GM12865 (cell line): ENCODE measurements at regions not wholly inside any gene's neighbourhood (a gene's known extent, or its start where the extent isn't known, plus 50 kb on each side); places are given as distances from the start of the nearest gene placed in this dataset.

Source experiments
- DNase-seq: peaks from one replicate; pipeline ENCODE4 v3.0.0; 2010; ENCODE audit warnings: low read depth
- H3K4me3 ChIP-seq: 2 replicates; pipeline ENCODE4 v1.5.1; 2011; ENCODE audit warnings: mild to moderate bottlenecking, low read depth, low read length, control low read depth
- TF ChIP-seq, protein P1 (sequence below): IDR thresholded peaks from 2 replicates; pipeline ENCODE4 v1.5.1; 2011; ENCODE audit warnings: low read length, control low read depth, low read depth, inconsistent platforms; ENCODE audit not compliant: insufficient read depth; ENCODE audit errors: missing control alignments

DNA sequence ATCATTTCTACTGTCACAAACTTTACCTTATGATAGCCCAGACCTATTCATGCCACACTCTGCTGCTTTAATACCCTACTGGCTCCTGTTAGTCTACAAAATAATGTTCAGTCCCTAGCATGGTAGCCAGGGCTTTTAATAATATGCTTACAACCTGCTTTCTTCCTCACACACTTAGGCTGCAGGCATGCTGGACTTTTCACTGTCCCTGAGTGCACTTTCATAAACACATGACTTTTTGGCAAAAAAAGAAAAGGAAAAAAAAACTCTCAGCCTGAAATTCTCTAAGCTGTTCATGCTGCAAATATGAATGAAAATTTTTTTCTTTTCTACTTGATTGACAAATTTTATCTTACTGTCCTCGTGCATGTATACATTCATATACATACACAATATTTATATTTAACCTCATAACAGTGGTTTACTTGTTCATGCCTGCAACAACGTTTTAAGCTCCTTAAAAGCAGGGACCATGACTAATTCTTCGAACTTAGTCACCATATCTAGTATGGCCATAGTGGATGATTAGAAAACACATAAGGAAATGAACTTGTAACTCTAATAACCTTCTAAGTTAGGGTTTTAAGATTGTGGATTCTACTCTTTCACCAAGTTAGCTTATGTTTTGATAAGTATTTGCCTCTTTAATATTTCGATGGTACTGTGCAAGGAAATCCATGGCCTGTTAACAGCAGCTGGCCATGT lies 229.5 kb downstream of the SPCS3 start:
- no peak for DNase-seq
- TF ChIP-seq, protein P1, sequence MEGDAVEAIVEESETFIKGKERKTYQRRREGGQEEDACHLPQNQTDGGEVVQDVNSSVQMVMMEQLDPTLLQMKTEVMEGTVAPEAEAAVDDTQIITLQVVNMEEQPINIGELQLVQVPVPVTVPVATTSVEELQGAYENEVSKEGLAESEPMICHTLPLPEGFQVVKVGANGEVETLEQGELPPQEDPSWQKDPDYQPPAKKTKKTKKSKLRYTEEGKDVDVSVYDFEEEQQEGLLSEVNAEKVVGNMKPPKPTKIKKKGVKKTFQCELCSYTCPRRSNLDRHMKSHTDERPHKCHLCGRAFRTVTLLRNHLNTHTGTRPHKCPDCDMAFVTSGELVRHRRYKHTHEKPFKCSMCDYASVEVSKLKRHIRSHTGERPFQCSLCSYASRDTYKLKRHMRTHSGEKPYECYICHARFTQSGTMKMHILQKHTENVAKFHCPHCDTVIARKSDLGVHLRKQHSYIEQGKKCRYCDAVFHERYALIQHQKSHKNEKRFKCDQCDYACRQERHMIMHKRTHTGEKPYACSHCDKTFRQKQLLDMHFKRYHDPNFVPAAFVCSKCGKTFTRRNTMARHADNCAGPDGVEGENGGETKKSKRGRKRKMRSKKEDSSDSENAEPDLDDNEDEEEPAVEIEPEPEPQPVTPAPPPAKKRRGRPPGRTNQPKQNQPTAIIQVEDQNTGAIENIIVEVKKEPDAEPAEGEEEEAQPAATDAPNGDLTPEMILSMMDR: no peak

DNA sequence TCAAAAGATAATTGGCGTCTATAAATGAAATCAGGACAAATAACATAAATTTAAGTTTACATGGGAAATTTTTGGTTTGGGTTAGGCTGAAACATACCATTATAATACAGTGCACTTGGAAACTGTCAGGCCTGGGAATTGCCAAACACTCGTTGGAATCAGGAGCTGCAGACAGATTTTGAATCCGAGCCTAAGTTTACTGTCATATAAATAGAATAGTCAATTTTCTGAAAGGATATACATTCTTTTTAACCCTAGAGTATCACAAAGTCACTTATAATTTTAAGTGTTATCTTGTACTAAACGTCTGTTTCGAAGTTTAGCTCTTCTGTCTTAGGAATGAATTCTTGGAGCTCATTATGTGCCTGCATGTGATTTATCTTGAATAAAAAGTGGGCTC lies 234.1 kb downstream of the VEGFC start:
- TF ChIP-seq, protein P1: no peak
- no peak overlapping the region for H3K4me3 ChIP-seq
- no peak for DNase-seq

More for the DNA sequence above, 229.5 kb downstream of the SPCS3 start:
- H3K4me3 ChIP-seq: no peak overlapping the region

DNA sequence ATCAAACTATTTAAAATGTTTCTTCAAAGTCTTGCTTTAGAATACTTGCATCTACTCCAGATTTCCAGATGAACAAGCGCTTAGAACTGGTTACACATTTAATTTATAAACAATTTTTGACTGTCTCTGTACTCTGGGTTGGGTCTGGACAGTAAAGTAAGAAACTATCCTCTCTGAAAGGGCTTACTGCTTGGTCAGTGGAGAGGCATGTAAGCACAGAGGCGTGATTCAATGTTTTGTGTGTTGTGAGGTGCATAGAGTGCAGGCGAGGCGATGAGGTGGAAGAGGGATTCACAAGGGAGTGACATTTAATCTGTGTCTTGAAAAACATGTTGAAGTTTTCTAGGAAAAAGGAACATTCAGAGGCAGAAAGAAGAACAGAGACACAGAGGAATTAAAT lies 231.4 kb downstream of the VEGFC start:
- no peak overlapping the region for H3K4me3 ChIP-seq
- DNase-seq: no peak
- TF ChIP-seq, protein P1: no peak

DNA sequence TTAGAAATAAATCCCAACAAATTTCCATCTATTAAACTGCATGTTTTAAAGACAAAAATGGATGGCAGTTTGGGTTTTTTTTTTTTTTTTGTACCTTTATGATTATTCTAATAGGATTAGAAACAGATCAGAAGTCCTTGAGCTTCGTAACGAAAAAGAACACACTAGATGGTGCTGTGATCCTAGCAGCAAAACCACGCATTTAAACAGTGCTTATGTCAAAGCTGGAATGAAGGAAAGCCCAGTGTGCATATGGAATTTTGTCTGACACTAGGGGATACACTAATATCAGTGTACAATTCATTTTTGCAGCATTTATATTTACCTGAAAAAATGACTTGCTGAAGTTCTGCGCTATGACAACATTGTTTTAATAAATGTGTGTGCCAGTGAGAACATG lies 229.1 kb downstream of the VEGFC start:
- DNase-seq: no peak
- no peak overlapping the region for H3K4me3 ChIP-seq
- TF ChIP-seq, protein P1: no peak

DNA sequence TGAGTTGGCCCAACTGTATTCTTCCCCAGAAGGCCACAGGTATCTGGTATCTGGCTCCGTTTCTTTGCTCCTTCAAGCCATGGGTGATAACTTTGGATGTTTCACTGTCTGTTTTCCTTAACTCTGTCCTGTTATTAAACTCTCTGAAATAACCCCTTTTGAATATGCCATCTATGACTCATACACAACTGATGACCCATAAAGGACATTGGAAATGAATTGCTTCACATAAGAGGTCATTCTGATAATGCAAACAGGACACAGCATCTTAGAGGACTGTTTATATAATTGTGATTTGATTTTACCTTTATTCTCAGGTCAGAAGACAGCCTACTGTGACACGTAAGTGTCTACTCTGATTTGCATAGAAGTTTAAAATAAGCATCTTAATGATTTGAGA lies 227.7 kb downstream of the VEGFC start:
- no peak overlapping the region for H3K4me3 ChIP-seq
- TF ChIP-seq, protein P1: no peak
- no peak for DNase-seq

DNA sequence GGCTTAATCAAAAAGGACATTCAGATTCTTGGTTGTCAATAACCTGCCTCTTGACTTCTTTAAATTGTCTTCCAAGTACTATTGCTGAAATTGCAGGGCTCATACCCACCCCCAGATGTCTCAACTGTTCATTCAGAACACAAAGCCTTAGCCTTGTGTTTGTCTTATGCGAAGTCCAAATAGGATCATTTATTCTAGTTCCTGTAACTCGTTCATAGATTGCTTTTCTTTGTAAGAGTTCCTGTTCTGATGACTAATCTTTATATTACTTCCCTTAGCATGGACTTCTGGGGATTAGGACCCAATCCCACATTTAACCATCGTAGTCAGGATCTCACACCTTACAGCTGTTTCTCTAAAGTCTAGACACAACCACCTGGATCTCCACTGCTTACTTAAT lies 226.0 kb downstream of the VEGFC start:
- TF ChIP-seq, protein P1: no peak
- H3K4me3 ChIP-seq: no peak overlapping the region
- DNase-seq: no peak

DNA sequence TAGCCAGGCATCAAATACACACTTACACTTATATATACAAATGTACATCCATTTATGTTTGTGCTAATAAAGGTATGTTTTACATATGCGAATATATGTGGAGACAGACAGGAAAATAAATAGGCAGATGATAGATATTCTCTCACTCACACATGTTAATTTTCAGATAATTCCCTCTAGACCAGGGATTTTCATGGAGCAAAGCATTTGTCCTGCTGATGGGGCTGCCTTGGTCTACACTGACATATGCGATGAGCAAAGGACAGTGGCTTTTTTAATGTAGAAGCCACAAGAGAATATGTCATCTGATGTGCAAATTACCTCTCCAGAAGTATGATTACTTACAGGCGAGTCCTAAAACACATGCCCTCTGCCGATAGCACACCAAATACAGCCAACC lies 224.5 kb downstream of the VEGFC start:
- no peak for DNase-seq
- TF ChIP-seq, protein P1: no peak
- H3K4me3 ChIP-seq: no peak overlapping the region
